ENCODE measurements at regions not wholly inside any gene's neighbourhood (a gene's known extent, or its start where the extent isn't known, plus 50 kb on each side); places are given as distances from the start of the nearest gene placed in this dataset.

DNA sequence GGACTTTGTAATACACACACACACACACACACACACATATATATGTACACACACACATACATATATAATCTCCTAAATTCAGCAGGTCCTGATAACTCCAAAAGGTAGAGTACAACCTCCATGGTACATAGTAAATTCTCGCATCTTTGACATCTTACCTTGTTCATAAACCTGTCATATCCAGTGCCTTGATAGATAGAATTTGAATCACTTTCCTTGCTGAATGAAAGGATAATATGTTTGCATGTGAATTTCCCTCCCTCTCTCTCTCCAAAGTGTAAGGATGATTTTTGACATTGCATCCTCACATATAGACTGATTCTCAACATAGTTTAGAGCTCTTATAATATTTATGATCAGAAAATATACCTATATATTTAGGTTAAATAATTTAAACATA is 567.1 kb upstream of the ADGRL2 start:
- TF ChIP-seq CTCF (IDR thresholded peaks at IDR 0.05) = no peak
- no peak for TF ChIP-seq POLR2A (IDR thresholded peaks at IDR 0.05)
